Suprapubic skin (tissue), 4 donors: ENCODE measurements at regions not wholly inside any gene's neighbourhood (a gene's known extent, or its start where the extent isn't known, plus 50 kb on each side); places are given as distances from the start of the nearest gene placed in this dataset.

Source experiments
- DNase-seq, 2 donors: peaks; one replicate each; pipeline ENCODE4 v3.0.0-alpha.2; 2019; ENCODE audit warnings: low spot score in 2 of 2
- H3K27ac ChIP-seq: fragments of 200-600 bp; sonication (generic); one replicate; pipeline ENCODE4 v1.5.1; 2019
- H3K27me3 ChIP-seq: fragments of 200-600 bp; sonication (generic); one replicate; pipeline ENCODE4 v1.5.1; 2019
- H3K36me3 ChIP-seq: fragments of 200-600 bp; sonication (generic); one replicate; pipeline ENCODE4 v1.5.1; 2019
- H3K4me1 ChIP-seq: fragments of 200-600 bp; sonication (generic); one replicate; pipeline ENCODE4 v1.5.1; 2019
- H3K4me3 ChIP-seq: fragments of 200-600 bp; sonication (generic); one replicate; pipeline ENCODE4 v1.5.1; 2019; ENCODE audit warnings: mild to moderate bottlenecking
- H3K9me3 ChIP-seq: fragments of 200-600 bp; sonication (generic); one replicate; pipeline ENCODE4 v1.5.1; 2019
- EP300 ChIP-seq: sonication (generic); formaldehyde crosslinking; IDR thresholded peaks from one replicate; pipeline ENCODE4 v1.6.1; 2017; ENCODE audit warnings: antibody characterized with exemption
- POLR2A ChIP-seq, 2 donors: fragments of 450-650 bp; IDR thresholded peaks; one replicate each; pipeline ENCODE4 v1.6.1; 2017; ENCODE audit warnings: antibody characterized with exemption in 2 of 2, mild to moderate bottlenecking in 2 of 2, moderate library complexity in 2 of 2
- POLR2AphosphoS5 ChIP-seq, 3 donors: sonication (generic); formaldehyde crosslinking; IDR thresholded peaks; one replicate each; pipeline ENCODE4 v1.6.1; 2017; ENCODE audit warnings: antibody characterized with exemption in 3 of 3
- WGBS: methylation state at CpG from one replicate; pipeline ENCODE4 v1.1.5; 2018; 5-methylcytosine and 5-hydroxymethylcytosine counted together
- TF ChIP-seq, protein P1 (sequence below), 2 donors: fragments of 200-600 bp in 1 of 2; fragments of 450-650 bp in 1 of 2; sonication (generic) in 1 of 2; IDR thresholded peaks; one replicate each; pipeline ENCODE4 v1.5.1; 2016 to 2019; ENCODE audit warnings: antibody characterized with exemption in 2 of 2, mild to moderate bottlenecking in 1 of 2, moderate library complexity in 1 of 2

DNA sequence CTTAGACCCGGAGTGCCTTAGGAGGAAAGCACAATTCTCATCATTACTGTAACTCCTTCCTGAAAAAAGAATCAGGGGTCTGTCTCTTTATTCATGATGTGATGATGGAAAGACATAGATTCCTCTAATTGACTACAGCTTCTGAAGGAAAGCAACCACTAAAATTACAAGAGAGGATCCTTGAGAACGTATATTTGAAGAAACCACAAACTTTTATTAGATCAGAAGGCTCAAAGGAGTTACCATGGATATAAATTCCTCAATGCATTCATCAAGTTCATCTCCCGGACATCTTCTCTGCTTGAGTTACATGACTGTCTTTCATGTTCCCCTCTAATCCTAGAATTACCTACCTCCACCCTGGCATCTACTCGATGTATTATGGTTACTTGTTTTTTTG is 104.1 kb upstream of the PAPPA start:
- Histone ChIP-seq H3K4me3 (no peak overlapping the region), H3K4me1 (no peaks in the 10 kb centered on the region), H3K9me3 (peaks cover 7% of the 10 kb centered on the region), H3K27ac (no peak overlapping the region), H3K36me3 (no peaks in the 10 kb centered on the region), H3K27me3 (no peaks in the 10 kb centered on the region)
- WGBS: 64% methylated on average over 4 of the region's 4 CpGs
- TF ChIP-seq POLR2A (IDR thresholded peaks at IDR 0.05) (no peak), EP300 (no peak), POLR2AphosphoS5 (IDR thresholded peaks at IDR 0.05) (no peak)
- TF ChIP-seq, protein P1, sequence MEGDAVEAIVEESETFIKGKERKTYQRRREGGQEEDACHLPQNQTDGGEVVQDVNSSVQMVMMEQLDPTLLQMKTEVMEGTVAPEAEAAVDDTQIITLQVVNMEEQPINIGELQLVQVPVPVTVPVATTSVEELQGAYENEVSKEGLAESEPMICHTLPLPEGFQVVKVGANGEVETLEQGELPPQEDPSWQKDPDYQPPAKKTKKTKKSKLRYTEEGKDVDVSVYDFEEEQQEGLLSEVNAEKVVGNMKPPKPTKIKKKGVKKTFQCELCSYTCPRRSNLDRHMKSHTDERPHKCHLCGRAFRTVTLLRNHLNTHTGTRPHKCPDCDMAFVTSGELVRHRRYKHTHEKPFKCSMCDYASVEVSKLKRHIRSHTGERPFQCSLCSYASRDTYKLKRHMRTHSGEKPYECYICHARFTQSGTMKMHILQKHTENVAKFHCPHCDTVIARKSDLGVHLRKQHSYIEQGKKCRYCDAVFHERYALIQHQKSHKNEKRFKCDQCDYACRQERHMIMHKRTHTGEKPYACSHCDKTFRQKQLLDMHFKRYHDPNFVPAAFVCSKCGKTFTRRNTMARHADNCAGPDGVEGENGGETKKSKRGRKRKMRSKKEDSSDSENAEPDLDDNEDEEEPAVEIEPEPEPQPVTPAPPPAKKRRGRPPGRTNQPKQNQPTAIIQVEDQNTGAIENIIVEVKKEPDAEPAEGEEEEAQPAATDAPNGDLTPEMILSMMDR (IDR thresholded peaks at IDR 0.05): no peak
- DNase-seq: no peak

DNA sequence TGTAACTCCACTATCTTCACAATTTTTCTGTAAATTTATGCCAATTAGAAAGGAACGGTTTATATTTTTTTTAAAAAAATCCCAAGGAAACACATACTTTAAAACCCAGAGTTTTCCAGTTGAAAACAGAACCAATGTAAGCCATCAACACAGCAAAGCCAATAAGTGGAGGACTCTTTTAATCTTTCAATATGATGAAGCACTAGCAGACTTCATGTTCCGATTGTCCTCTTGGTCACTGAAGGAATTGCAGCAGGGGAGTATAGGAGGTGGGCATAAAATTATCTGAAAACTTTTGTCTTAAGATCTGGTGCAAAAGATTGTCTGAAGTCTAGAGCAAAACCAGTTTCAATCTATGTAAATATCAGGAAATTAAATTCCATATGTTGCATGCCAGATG is 102.1 kb upstream of the PAPPA start:
- TF ChIP-seq, protein P1 (IDR thresholded peaks at IDR 0.05): no peak
- TF ChIP-seq POLR2AphosphoS5 (IDR thresholded peaks at IDR 0.05): no peak
- TF ChIP-seq POLR2A (IDR thresholded peaks at IDR 0.05): no peak
- no peak for TF ChIP-seq EP300
- WGBS: 85% methylated on average over 2 of the region's 2 CpGs
- Histone ChIP-seq H3K27me3 (no peaks in the 10 kb centered on the region), H3K27ac (no peak overlapping the region), H3K4me3 (no peak overlapping the region), H3K9me3 (no peaks in the 10 kb centered on the region), H3K36me3 (no peaks in the 10 kb centered on the region), H3K4me1 (no peaks in the 10 kb centered on the region)
- no peak for DNase-seq

DNA sequence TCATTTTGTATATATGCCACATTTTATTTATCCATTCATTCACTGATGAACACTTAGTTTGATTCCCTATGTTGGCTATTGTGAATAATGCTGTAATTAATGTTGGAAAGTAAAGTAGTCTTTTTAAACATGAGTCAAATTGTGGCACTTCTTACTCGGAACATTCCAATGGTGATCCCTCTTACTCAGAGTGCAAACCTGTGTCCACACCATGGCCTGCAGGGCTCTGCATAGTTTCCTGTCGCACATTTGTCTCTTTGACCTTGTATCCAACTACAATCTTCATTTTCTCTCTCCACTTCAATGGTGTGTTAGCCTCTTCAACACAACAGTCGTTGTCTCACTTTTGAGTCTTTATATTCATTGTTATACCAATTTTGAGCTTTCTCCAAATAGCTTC is 98.1 kb upstream of the PAPPA start:
- no peaks in the 10 kb centered on the region for H3K36me3 ChIP-seq
- 75% methylated on average over 3 of the region's 3 CpGs for WGBS

DNA sequence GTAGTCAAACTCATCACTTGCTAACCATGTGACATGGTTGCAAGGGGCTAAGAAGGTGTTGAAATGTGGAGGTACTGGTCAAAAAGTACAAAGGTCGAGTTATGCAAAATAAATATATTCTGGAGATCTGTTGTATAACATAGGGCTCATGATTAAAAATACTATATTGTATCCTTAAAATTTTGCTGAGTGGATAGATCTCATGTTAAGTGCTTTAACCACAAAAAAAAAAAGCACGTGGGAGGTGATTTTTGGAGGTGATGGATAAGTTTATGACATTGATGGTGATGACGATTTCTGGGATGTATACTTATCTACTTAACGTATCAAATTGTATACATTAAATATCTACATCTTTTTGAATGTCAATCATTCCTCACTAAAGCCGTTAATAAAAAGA is 96.2 kb upstream of the PAPPA start:
- Histone ChIP-seq H3K4me1 (no peaks in the 10 kb centered on the region), H3K27ac (no peak overlapping the region), H3K36me3 (no peaks in the 10 kb centered on the region), H3K4me3 (no peak overlapping the region), H3K9me3 (no peaks in the 10 kb centered on the region), H3K27me3 (no peaks in the 10 kb centered on the region)
- 58% methylated on average over 5 of the region's 5 CpGs for WGBS
- TF ChIP-seq POLR2A (IDR thresholded peaks at IDR 0.05): no peak
- TF ChIP-seq EP300: no peak
- TF ChIP-seq POLR2AphosphoS5 (IDR thresholded peaks at IDR 0.05): no peak
- TF ChIP-seq, protein P1 (IDR thresholded peaks at IDR 0.05): no peak
- no peak for DNase-seq

More for the DNA sequence above, 98.1 kb upstream of the PAPPA start:
- TF ChIP-seq, protein P1 (IDR thresholded peaks at IDR 0.05): no peak
- TF ChIP-seq POLR2AphosphoS5 (IDR thresholded peaks at IDR 0.05) (no peak), POLR2A (IDR thresholded peaks at IDR 0.05) (no peak), EP300 (no peak)
- Histone ChIP-seq H3K27me3 (no peaks in the 10 kb centered on the region), H3K4me3 (no peak overlapping the region), H3K27ac (no peak overlapping the region), H3K4me1 (no peaks in the 10 kb centered on the region), H3K9me3 (no peaks in the 10 kb centered on the region)
- no peak for DNase-seq

DNA sequence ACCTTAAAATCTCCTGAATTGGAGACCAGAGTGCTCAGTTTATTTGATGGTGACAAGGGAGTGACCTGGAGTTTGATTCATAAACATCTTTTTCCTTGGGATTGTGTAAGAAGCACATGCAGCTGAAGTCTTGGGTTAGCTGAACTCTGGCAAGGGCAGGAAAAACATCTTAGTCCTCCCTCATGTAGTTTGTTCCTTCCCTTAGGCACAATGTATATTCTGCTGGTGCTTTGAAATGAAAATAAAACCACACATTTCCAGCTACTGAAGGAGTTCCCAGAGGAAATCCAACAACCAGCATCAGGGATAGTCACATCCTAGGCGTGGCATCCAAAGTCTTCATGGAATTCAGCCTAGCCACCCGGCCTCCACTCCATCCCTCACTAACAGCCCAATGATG is 95.2 kb upstream of the PAPPA start:
- H3K27ac ChIP-seq: no peak overlapping the region
- no peaks in the 10 kb centered on the region for H3K36me3 ChIP-seq
- no peak for DNase-seq
- H3K4me1 ChIP-seq: no peaks in the 10 kb centered on the region
- no peak for TF ChIP-seq EP300
- TF ChIP-seq, protein P1 (IDR thresholded peaks at IDR 0.05): no peak
- no peak for TF ChIP-seq POLR2AphosphoS5 (IDR thresholded peaks at IDR 0.05)
- H3K27me3 ChIP-seq: no peaks in the 10 kb centered on the region
- no peaks in the 10 kb centered on the region for H3K9me3 ChIP-seq
- 86% methylated on average over 2 of the region's 2 CpGs for WGBS
- H3K4me3 ChIP-seq: no peak overlapping the region
